ENCODE measurements at regions not wholly inside any gene's neighbourhood (a gene's known extent, or its start where the extent isn't known, plus 50 kb on each side); places are given as distances from the start of the nearest gene placed in this dataset.
"Not testable (repeated sequence)": the region's sequence is repeated elsewhere in the genome, so short reads cannot be mapped to it uniquely, and the experiment has no call there.

DNA sequence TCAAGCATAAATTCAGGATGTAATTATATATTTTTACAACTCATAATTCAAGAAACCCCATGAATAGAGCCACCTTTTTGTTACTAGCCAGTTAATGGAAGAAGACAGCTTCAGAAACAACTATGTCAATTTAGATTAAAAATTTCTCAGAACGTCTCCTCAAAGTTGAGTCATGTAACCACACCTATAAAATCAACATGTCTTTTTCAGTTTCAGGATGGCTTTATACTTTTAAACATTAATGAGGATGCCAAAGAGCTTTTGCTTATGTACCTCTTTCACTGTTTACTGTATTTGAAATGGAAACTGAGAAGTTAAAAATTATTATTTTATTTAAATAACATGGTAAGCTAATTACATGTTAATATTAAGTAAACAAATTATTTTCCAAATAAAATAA is 280.1 kb downstream of the PTH2R start:
- no peak for DNase-seq

DNA sequence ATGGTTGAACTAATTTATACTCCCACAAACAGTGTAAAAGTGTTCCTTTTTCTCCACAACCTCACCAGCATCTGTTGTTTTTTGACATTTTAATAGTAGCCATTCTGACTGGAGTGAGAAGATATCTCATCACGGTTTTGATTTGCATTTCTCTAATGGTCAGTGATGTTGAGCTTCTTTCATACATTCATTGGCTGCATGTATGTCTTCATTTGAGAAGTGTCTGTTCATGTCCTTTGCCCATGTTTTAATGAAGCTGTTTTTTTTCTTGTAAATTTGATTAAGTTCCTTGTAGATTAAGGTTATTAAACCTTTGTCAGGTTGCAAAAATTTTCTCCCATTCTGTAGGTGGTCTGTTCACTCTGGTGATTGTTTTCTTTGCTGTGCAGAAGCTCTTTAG is 281.1 kb downstream of the PTH2R start:
- DNase-seq, result not testable (repeated sequence)

DNA sequence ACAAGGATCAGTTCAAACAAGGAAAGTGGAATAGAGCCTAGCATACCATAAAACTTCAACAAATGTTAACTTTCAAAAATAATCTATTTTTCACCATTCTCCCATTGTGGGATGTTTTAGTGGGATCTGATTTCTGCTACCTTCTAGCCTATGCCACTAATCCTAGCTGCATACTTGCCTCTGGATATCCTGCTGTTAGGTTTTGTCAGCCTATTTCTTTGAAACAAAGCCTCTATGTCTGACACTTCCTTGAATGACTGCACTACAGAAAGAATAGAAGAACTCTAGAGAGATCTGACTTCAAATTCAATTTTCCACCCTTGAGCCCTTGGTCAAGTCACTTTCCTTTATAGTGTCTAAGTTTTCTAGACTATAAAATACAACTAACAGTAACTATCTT is 291.5 kb downstream of the PTH2R start:
- no peak for DNase-seq

DNA sequence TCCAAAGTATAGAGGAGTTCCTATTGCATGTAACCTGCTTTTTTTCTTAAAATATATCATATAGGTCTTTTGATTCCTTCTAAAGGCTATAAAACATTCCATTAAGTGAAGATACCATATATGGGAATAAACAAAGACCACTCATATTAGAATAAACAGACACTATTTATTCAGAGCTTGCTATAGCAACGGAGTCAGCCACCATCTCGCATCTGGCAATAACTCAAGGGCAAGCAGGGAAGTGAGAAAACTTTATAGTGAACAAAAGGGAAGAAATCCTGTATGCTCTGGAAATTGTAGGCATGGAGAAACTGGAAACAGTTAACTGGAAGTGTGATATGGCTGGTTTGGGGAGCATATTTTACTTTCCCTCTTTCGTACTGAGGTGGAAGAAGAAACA is 301.9 kb downstream of the PTH2R start:
- no peak for DNase-seq

DNA sequence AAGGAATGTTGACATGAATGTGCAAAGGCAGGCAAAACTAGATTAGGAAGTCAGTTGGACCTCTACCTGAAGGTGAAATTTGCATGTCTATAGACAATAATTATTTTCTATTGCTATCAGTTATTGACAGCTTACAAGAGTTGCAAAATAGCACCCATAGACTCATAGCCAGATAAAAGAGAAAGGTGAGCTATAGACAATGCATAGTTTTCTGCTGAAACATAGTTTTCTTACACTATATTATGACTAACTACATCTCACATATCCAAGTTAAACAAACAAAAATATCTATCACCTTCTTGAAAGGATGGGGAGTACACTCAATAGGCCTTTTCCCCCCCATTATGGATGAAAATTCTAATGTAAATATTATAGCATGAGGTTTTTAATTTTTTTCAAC is 305.0 kb downstream of the PTH2R start:
- DNase-seq, result no peak

DNA sequence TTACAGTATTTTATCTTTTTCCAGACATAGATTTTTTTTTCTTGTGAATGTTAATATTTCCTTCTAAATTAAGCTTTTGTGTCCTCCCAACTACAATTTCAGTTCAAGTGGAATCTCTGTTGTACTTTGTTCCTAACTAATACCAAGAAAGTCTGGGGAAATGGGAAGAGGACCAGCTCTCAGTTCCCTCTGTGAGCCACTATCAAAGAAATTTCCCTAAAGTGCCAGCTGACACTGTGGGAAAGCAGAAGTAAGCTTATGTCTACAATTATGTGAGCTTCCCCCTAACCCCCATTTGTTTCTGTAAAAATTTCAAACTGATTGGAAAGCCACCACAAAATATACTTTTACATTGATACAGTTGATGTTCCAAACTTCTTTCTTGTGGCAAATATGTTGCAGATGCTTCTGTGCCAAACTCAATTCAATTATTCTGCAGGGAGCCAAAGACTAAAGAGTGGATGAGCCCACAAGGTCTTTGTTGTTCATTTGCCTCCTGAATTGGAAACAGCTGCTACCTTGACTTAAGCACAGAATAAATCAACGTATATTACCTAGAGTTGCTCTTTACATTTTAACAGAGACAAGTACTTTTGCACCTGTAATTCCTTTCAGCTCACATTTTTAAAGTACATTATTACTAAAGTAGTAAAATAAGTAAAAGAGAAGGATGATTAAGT is 306.6 kb downstream of the PTH2R start:
- no peak for DNase-seq

DNA sequence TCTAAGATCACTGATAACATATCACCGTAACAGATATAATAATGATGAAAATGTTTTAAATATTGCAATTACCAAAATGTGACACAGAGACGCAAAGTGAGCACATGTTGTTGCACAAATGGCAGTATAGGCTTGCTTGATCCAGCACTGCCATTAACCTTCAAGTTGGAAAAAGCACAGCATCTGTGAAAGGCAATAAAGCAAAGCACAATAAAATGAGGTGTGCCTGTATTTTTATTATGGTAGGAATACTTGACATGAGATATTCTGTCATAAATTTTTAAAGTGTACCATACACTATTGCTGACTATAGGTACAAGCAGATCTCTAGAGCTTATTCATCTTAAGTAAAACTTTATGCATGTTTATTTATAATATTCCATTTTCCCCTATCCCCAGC is 312.2 kb downstream of the PTH2R start:
- DNase-seq, result no peak

DNA sequence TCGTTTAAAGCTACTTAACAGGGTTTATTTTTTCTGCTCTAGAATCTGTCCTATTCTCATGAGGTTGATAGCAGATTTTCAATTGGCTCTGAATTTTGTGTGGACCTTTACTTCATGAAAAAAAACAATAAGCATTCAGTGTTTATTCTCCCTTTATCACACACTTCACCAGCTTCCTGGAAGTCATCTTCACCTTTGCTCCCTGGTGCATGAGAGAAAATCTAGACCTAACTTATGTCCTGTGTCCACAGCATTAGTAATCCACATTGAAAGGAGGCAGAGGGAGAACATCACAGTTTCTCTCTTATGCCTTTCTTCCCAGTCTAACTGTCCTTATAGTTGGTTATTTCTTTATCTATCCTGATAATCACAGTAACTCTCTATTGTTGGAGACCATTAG is 316.1 kb downstream of the PTH2R start:
- DNase-seq, result no peak

DNA sequence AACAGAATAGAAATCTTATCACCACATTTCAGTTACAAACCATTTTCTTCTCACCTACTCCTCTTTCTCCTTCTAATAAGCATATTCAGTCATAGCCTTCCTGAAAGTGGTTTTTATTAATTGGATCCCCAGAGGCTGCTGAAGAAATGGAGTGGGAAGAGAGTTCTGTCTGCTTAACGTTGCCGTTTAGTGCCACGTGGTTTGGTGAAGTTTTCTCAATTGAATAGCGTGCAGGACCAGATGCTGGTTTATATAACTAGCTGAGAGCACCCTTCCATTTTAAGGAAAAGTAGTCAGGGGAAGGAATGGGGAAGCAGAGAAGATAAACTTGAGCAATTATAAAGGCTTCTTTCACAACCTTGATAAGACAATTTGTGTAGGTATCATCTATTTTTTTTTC is 318.7 kb downstream of the PTH2R start:
- DNase-seq, result no peak

DNA sequence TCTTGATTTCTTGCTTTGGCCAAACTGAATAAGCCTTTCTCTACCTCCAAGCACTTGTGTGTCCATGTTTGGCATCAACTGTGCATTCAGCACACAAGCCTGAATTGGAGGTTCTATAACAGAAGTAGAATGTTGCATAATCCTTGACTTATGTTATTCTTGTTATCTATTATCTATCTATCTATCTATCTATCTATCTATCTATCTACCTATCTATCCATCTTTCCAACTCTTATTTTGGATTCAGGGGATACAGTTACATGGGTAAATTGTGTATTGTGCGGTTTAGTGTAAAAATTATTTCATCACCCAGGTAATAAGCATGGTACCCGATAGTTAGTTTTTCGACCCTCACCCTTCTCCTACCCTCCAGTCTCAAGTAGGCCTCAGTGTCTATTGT is 319.6 kb downstream of the PTH2R start:
- no peak for DNase-seq

DNA sequence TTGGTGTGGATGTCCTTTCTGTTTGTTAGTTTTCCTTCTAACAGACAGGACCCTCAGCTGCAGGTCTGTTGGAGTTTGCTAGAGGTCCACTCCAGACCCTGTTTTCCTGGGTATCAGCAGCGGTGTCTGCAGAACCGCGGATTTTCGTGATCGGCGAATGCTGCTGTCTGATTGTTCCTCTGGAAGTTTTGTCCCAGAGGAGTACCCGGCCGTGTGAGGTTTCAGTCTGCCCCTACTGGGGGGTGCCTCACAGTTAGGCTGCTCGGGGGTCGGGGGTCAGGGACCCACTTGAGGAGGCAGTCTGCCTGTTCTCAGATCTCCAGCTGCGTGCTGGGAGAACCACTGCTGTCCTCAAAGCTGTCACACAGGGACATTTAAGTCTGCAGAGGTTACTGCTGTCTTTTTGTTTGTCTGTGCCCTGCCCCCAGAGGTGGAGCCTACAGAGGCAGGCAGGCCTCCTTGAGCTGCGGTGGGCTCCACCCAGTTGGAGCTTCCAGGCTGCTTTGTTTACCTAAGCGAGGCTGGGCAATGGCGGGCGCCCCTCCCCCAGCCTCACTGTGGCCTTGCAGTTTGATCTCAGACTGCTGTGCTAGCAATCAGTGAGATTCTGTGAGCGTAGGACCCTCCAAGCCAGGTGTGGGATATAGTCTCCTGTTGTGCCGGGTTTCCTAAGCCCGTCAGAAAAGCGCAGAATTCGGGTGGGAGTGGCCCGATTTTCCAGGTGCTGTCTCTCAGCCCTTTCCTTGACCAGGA is 345.2 kb downstream of the PTH2R start:
- not testable (repeated sequence) for DNase-seq

DNA sequence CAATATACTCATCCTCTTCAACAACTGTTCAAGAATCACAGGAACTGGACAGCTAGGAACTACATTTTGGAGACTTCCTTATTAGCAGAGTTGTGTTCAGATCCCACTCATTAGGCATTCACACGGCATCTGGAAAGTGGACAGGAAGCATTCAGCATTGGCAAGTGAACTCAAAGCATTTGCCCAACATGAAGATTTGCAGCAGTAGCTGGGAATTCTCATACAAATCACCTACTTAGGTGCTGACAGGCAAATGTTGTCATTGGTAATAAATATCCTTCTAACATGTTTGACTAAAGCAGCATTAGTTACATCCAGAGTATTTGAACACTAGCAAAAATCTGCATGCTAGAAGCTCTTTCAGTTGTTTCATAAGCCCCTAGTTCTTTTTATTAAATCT is 350.8 kb downstream of the PTH2R start:
- DNase-seq, result no peak

DNA sequence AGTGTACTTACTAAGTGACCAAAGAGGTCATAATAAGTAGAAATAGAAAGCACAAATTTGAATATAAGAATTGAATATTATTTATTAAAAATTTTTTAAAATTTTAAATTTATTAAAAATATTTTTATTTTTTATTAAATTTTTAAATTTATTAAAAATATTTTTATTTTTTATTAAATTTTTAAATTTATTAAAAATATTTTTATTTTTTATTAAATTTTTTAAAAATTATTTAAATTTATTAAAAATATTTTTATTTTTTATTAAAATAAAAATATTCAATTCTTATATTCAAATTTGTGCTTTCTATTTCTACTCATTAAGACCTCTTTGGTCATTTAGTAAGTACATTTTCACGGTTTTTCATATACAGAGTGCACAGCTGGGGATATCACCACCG is 366.5 kb downstream of the PTH2R start:
- DNase-seq, result not testable (repeated sequence)

DNA sequence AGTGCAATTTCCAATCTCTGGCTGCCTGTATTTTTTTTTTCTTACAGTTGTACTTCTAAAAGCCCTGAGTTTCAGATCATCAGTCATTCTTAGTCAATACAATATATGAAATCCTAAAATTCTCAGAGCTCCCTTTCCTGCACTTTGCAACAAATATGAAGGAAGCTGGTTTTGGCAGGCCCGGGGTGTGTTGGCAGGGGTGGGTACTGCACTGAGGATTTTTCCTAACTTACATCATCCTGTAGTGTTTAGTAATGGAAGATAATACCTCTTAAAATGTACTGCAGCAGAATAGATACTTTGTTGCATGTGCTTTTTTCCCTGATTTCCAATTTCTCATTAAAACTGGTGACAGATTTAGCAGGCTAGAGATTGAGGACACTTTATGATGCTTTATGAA is 374.6 kb downstream of the PTH2R start:
- DNase-seq, result no peak

DNA sequence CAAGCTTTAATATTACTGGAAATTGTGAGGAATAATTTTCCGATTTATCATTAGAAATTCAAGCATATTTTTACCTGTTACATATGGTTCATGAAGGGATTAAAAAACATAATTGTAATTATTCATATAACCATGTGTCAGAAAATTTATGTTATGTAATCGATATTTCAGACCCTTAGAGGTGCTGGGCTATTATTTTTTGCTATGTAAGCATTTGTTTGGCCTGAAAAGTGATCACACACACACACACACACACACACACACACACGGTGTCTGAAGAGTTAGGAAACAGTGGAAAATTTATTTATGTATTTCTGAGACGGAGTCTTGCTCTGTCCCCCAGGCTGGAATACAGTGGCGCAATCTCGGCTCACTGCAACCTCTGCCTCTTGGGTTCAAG is 375.5 kb downstream of the PTH2R start:
- no peak for DNase-seq

DNA sequence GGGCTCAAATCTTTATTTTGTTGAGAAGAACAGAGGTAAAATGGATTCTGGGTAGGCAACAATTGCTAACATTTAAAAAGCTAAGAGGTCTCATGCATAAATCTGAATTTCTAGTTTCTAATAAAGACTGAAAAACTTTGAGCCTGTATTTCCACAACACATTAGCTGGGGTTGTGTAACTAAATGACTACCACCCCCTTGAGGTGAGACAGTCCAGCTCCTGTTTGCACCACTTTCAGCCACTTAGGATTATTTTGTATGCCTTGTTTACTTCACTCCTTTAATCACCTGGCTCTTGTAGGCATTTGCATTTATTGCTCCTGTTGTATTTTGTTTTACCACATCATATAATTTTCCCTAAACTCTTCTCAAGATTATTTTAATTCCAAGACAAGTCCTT is 376.6 kb downstream of the PTH2R start:
- no peak for DNase-seq

DNA sequence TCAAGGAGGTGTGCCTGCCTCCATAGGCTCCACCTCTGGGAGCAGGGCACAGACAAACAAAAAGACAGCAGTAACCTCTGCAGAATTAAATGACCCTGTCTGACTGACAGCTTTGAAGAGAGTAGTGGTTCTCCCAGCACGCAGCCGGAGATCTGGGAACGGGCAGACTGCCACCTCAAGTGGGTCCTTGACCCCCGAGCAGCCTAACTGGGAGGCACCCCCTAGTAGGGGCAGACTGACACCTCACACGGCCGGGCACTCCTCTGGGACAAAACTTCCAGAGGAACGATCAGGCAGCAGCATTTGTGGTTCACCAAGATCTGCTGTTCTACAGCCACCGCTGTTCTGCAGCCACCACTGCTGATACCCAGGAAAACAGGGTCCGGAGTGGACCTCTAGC is 378.2 kb downstream of the PTH2R start:
- not testable (repeated sequence) for DNase-seq

DNA sequence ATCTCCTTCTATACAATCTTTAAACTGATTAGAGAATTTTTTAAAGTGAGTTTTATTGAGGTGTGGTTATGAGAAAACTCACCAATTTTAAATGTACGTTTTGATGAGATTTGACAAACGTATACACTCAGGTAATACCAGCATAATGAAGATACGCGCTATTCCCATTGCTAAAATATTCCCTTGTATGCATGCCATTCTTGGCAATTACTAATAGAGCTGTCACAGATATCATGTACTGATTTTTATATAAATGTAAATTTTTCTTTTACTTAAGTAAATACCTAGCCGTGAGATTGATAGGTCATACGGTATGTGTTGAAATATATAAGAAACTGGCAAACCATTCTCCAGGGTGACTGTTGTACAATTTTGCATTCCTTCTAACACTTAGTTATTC is 384.7 kb downstream of the PTH2R start:
- DNase-seq, result no peak

DNA sequence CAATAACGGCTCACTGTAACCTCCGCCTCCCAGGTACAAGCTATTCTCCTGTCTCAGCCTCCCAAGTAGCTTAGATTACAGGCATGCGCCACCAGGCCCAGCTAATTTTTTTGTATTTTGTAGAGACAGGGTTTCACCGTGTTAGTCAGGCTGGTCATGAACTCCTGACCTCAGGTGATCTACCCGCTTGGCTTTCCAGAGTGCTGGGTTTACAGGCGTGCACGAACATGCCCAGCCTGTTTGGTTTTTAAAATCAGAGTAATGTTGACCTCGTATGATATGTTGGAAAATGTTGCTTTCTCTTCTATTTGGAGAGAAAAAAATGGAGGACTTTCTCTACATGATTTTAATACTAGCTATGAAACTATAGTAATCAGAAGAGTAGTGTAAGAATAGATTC is 386.2 kb downstream of the PTH2R start:
- no peak for DNase-seq

DNA sequence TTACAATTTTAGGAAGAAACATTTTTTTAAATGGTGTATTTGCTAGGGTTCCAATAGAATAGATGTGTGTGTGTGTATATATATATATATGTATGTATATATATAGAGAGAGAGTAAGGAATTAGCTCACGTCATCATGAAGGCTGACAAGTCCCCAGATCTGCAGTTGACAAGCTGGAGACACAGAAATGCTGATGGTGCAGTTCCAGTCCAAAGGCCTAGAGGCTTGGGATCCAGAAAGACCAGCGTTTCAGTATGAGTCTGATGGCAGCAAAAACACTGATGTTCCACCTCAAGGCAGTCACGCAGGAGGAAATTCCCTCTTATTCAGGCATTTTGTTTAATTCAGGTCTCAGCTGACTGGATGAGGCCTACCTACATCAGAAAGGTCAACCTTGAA is 386.8 kb downstream of the PTH2R start:
- no peak for DNase-seq

DNA sequence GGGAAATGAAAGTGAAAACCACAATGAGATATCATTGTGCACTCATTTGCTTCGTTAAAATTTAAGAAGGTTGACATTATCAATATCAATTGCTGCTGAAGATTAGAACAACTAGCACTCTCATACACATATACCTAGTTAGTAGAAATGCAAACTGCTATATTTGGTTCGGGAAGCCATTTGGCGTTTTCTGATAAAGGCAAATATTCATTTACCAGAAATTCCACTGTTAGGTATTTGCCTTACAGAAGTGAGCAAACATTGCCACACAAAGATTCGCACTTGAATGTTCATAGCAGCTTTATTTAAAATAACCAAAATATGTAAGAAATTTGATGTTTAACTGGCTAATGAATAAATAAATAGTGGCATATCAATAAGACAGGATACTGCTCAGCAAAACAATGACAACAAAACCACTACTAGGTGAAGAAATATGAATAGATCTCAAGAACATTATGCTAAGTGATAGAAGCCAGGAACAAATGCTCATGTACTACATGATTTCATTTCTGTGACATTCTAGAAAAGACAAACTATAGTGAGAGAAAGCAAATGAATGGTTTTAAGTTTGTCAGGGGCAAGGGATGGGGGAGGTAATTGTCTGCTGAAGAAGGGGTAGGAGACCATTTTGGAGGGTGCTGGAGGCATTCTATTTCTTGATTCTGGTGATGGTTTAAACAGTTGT is 387.8 kb downstream of the PTH2R start:
- no peak for DNase-seq

DNA sequence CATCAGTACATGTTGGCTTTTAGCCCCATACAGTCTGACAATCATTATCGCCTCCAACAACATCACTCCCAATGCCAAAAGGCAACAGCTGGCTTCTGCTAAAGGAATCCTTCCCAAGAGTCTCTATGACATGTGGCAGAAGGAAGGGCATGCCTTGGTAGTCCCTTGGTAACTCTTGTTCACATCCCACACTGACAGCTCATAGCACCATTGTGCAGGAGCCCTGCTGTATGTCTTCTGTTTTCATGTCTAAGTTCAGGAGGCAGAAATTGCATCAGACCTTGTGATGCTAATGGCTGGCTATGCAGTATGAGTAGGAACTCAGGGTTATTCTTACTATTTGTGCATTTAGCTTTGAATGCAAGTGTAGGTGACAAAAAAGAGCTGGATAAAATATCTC is 392.1 kb downstream of the PTH2R start:
- DNase-seq, result no peak

DNA sequence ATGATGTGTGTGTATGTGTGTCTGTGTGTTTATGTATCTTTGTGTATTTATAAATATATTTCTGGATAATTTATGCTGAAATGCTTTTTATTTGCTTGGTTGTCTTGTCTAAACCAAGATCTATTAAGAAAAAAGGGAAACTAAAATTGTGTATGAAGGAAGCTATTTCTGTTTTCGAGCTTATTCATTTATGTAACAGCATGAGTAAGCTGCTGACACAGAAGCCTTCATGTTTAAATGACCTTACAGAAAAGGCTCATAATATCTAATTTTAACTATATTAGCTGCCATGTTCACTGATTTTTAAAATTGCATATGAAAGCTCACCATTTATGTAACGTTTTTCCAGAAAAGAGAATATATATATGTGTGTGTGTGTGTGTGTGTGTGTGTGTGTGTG is 392.8 kb downstream of the PTH2R start:
- DNase-seq, result no peak

DNA sequence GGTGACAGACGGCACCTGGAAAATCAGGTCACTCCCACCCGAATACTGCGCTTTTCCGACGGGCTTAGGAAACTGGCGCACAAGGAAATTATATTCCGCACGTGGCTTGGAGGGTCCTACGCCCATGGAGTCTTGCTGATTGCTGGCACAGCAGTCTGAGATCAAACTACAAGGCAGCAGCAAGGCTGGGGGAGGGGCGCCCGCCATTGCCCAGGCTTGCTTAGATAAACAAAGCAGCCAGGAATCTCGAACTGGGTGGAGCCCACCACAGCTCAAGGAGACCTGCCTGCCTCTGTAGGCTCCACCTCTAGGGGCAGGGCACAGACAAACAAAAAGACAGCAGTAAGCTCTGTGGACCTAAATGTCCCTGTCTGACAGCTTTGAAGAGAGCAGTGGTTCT is 394.3 kb downstream of the PTH2R start:
- not testable (repeated sequence) for DNase-seq
